ENCODE measurements at regions not wholly inside any gene's neighbourhood (a gene's known extent, or its start where the extent isn't known, plus 50 kb on each side); places are given as distances from the start of the nearest gene placed in this dataset.
"Not testable (repeated sequence)": the region's sequence is repeated elsewhere in the genome, so short reads cannot be mapped to it uniquely, and the experiment has no call there.

DNA sequence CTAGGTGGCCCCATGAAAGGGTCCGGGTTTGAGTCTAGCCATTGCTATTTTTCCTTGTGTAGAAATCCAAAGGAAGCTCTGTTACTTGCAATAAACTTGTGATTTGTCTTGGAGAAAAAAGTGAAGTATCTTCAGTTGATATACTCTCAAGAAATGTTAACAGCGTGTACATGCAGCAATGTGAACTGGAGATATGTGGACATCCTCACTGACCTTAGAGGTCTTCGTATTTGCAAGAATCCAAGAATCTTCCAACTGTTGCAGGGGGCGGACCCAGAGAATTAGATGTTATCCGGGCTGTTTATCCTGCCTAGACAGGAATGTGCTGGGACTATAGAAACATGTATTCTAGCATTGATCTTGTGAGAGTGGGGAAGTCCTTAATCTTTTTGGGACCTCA, 187.6 kb downstream of the KCNS3 start:
- DNase-seq: no peak

- no peak for DNase-seq
These were observed 186.8 kb downstream of the KCNS3 start for GRCh38 chr2:18065249-18065648.

- no peak for DNase-seq
These were observed 185.5 kb downstream of the KCNS3 start for GRCh38 chr2:18063826-18064470.

GRCh38 chr2:18062892-18063291, 184.4 kb downstream of the KCNS3 start:
- DNase-seq: no peak

DNA sequence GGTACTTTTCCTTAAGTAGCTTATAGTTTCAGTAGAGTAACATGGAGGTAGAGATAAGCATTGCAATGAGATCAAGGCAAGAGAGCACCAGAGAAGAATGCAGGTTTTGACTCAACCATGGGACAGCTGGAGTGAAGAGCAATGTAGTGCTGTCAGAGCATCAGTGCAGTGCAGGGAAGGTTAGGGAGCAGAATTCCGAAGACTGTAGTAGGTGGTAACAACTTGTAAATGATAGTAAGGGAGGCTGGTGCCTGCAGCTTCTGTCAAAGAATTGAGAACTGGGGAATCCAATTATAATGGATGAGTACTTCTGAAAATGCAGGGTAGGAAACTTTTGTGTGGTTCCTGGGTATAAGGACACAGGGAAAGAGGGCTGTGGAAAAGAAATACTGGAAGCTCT, 183.2 kb downstream of the KCNS3 start:
- DNase-seq: no peak

DNA sequence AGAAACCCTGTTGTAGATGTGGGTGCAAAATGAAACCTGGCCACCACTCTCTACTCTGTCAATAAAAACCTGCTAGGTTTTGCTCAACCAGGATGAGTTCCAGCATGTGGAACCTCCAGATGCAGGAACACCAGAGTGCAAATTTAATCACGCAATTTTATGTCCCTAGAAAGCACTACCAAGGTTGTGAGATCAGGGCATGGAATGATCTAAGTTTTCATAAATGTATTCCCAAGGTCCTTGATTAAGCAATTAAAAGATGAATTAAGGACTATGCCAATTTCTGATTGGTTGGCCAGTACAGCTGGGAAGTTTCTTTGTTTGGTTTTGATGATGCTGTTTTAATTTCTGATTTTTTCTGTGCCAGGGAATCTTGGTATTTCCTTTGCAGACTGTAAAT, 179.2 kb downstream of the KCNS3 start:
- no peak for DNase-seq

GRCh38 chr2:18055290-18055689, 176.8 kb downstream of the KCNS3 start:
- no peak for DNase-seq

- no peak for DNase-seq
These were observed 171.5 kb downstream of the KCNS3 start for GRCh38 chr2:18050001-18050400.

GRCh38 chr2:18049325-18049724, 170.9 kb downstream of the KCNS3 start:
- no peak for DNase-seq

- DNase-seq: no peak
These were observed 169.6 kb downstream of the KCNS3 start for GRCh38 chr2:18047896-18048657.

DNA sequence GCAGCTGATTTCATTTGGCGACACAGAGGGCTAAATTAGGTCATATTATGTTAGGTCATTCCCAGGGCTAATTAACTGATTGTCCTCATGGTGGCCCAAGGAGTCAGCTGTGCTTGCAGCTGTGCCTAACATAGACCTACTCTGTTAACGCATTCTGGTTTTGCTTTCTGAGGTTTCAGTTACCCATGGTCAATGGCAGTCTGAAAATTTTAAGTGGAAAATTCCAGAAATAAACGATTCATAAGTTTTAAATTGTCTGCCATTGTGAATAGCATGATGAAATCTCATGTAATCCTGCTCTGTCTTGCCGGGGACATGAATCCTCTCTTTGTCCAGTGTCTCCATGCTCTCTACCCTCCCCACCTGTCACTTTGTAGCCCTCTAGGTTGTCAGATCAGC, 168.7 kb downstream of the KCNS3 start:
- DNase-seq: no peak

- no peak for DNase-seq
These were observed 168.2 kb downstream of the KCNS3 start for GRCh38 chr2:18046558-18047212.

GRCh38 chr2:18046017-18046416, 167.6 kb downstream of the KCNS3 start:
- DNase-seq: no peak

GRCh38 chr2:18045230-18045629, 166.8 kb downstream of the KCNS3 start:
- DNase-seq: no peak

- DNase-seq: not testable (repeated sequence)
These were observed 138.9 kb downstream of the KCNS3 start for GRCh38 chr2:18017381-18017780.

DNA sequence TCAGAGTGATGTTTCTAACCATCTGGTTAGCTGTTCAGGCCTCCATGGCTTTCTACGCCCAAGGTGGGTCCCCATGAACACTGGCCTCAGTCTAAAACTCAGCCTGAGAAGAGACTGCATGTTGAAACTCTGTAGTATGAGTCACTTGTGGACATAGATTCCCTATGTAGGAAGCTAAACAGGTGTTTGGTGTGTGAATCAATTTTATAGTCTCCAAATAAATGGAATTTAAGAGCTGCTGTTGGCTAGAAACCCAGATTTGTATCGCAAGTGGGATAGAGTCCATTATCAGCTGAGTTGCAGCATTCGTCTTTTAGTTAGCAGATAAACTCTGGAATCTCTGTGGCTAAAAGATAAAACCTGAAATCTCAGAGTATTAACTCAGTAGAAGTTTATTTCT, 131.4 kb downstream of the KCNS3 start:
- no peak for DNase-seq

DNA sequence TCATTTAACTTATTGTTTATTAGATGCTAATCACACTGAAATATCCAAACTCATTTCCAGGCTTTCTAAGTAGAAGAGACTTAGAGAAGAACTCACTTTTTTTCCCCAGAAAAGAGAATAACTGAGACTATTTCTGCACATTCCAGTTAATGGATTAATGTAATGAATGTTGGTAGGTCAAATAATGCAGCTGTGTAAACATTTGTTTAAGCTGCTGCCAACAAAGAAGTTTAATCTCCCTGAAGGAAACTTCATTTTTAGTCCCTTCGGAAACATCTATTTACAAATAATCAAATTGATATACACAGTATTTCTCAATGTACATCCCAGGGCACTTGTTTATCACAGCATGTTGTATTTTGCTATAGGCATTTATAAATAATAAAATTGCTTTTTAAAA, 126.9 kb downstream of the KCNS3 start:
- no peak for DNase-seq

- DNase-seq: no peak
These were observed 123.2 kb downstream of the KCNS3 start for GRCh38 chr2:18001671-18002070.

GRCh38 chr2:17996978-17997377, 118.5 kb downstream of the KCNS3 start:
- DNase-seq: no peak

DNA sequence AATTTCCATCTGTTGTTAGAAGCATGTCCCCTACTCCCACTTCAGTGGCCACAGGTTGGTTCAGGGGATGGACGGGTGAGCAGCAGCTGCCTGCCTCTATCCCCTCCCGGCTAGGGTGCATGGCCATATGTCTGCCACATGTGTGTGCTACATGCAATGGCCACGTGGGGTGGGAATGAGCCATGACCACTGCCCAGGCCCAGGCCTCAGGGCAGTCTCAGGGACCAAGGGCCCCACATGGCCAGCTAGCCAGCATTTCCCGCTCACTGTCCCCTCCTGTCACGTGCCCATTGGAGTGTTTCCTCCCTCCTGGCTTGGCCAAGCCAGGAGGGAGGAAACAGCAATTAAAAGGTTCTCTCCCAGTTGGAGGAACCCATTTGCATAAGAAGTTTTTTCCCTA, 117.1 kb downstream of the KCNS3 start:
- no peak for DNase-seq

All from SHP77 (cell line).